HEK293 (cell line): ENCODE measurements at regions not wholly inside any gene's neighbourhood (a gene's known extent, or its start where the extent isn't known, plus 50 kb on each side); places are given as distances from the start of the nearest gene placed in this dataset.

Experiments used
- CTCF ChIA-PET: fragments of 350-600 bp; formaldehyde crosslinking; extraction: SDS; loops from one replicate; lab custom pipeline; 2021; ENCODE audit warnings: antibody characterized with exemption; lab: Yijun Ruan, JAX
- POLR2A ChIA-PET: fragments of 300-600 bp; formaldehyde crosslinking; extraction: SDS; loops from one replicate; lab custom pipeline; 2020; ENCODE audit warnings: antibody characterized with exemption, inconsistent platforms; lab: Yijun Ruan, JAX
- H3K27ac ChIP-seq: fragments of 200-500 bp; sonication (Bioruptor generic); 2 replicates; pipeline ENCODE4 v1.5.1; 2014; ENCODE audit warnings: low read depth, low read length, control low read depth, inconsistent platforms; ENCODE audit errors: extremely low read depth
- H3K36me3 ChIP-seq, 2 experiments: fragments of 200-500 bp in 1 of 2; sonication (Bioruptor generic) in 1 of 2; 1 replicate in 1 of 2; 2 replicates in 1 of 2; pipeline ENCODE4 v1.5.1; 2014 to 2017; ENCODE audit warnings: inconsistent platforms in 2 of 2, low read length in 2 of 2; ENCODE audit not compliant: control insufficient read depth in 2 of 2, insufficient read depth in 1 of 2
- H3K4me1 ChIP-seq: fragments of 200-500 bp; sonication (Bioruptor generic); 2 replicates; pipeline ENCODE4 v1.5.1; 2014; ENCODE audit warnings: mild to moderate bottlenecking, low read length, inconsistent platforms; ENCODE audit not compliant: control insufficient read depth, insufficient read depth
- H3K4me3 ChIP-seq: 2 replicates; pipeline ENCODE4 v1.5.1; 2011; ENCODE audit warnings: low read depth, mild to moderate bottlenecking, control low read depth, low read length, moderate library complexity
- H3K9me3 ChIP-seq: fragments of 200-500 bp; sonication (Bioruptor generic); 2 replicates; pipeline ENCODE4 v1.5.1; 2014; ENCODE audit warnings: low read depth, low read length, inconsistent platforms; ENCODE audit not compliant: control insufficient read depth, insufficient read depth
- BCL6B ChIP-seq: fragments of 450-650 bp; formaldehyde crosslinking; IDR thresholded peaks from 2 replicates; pipeline ENCODE4 v1.5.1; 2017; ENCODE audit warnings: missing biosample characterization, missing genetic modification characterization
- HIC1 ChIP-seq: fragments of 450-650 bp; formaldehyde crosslinking; IDR thresholded peaks from 2 replicates; pipeline ENCODE4 v1.5.1; 2016; ENCODE audit warnings: missing biosample characterization, missing genetic modification characterization
- MYNN ChIP-seq: fragments of 450-650 bp; formaldehyde crosslinking; IDR thresholded peaks from 2 replicates; pipeline ENCODE4 v1.5.1; 2016; ENCODE audit warnings: missing biosample characterization, missing genetic modification characterization, borderline replicate concordance
- REPIN1 ChIP-seq: fragments of 450-650 bp; formaldehyde crosslinking; IDR thresholded peaks from 2 replicates; pipeline ENCODE4 v1.5.1; 2017; ENCODE audit warnings: missing biosample characterization, missing genetic modification characterization, low read depth
- SP3 ChIP-seq: fragments of 450-650 bp; formaldehyde crosslinking; IDR thresholded peaks from 2 replicates; pipeline ENCODE4 v1.5.1; 2016; ENCODE audit warnings: missing biosample characterization, missing genetic modification characterization
- TCF7L2 ChIP-seq: IDR thresholded peaks from 2 replicates; pipeline ENCODE4 v1.6.1; 2011; ENCODE audit warnings: low read depth, mild to moderate bottlenecking, inconsistent platforms, low read length, moderate library complexity, borderline replicate concordance
- ZEB2 ChIP-seq: fragments of 450-650 bp; formaldehyde crosslinking; IDR thresholded peaks from 2 replicates; pipeline ENCODE4 v1.5.1; 2016; ENCODE audit warnings: missing biosample characterization, missing genetic modification characterization
- ZFHX2 ChIP-seq: fragments of 450-650 bp; formaldehyde crosslinking; conservative IDR thresholded peaks from 2 replicates; pipeline ENCODE4 v1.5.1; 2016; ENCODE audit warnings: missing biosample characterization, missing genetic modification characterization
- ZNF10 ChIP-seq: fragments of 450-650 bp; formaldehyde crosslinking; IDR thresholded peaks from 2 replicates; pipeline ENCODE4 v1.5.1; 2017; ENCODE audit warnings: missing biosample characterization, missing genetic modification characterization
- ZNF155 ChIP-seq: fragments of 450-650 bp; formaldehyde crosslinking; IDR thresholded peaks from 2 replicates; pipeline ENCODE4 v1.5.1; 2016; ENCODE audit warnings: missing biosample characterization, missing genetic modification characterization
- ZNF175 ChIP-seq: fragments of 450-650 bp; formaldehyde crosslinking; IDR thresholded peaks from 2 replicates; pipeline ENCODE4 v1.5.1; 2016; ENCODE audit warnings: missing biosample characterization, missing genetic modification characterization
- ZNF19 ChIP-seq: fragments of 450-650 bp; formaldehyde crosslinking; IDR thresholded peaks from 2 replicates; pipeline ENCODE4; 2016; ENCODE audit warnings: missing biosample characterization, missing genetic modification characterization, low read depth
- ZNF2 ChIP-seq: fragments of 450-650 bp; formaldehyde crosslinking; IDR thresholded peaks from 2 replicates; pipeline ENCODE4 v1.5.1; 2016; ENCODE audit warnings: missing biosample characterization, missing genetic modification characterization
- ZNF24 ChIP-seq: fragments of 450-650 bp; formaldehyde crosslinking; IDR thresholded peaks from 2 replicates; pipeline ENCODE4 v1.5.1; 2016; ENCODE audit warnings: missing biosample characterization, missing genetic modification characterization
- ZNF350 ChIP-seq: fragments of 450-650 bp; formaldehyde crosslinking; IDR thresholded peaks from 2 replicates; pipeline ENCODE4 v1.5.0; 2017; ENCODE audit warnings: missing biosample characterization, mild to moderate bottlenecking, missing genetic modification characterization
- ZNF354C ChIP-seq: fragments of 450-650 bp; formaldehyde crosslinking; IDR thresholded peaks from 2 replicates; pipeline ENCODE4 v1.5.1; 2016; ENCODE audit warnings: missing biosample characterization, missing genetic modification characterization, low read depth, borderline replicate concordance
- ZNF362 ChIP-seq: fragments of 450-650 bp; formaldehyde crosslinking; IDR thresholded peaks from 2 replicates; pipeline ENCODE4 v1.5.1; 2016; ENCODE audit warnings: missing biosample characterization, missing genetic modification characterization
- ZNF558 ChIP-seq: fragments of 450-650 bp; formaldehyde crosslinking; IDR thresholded peaks from 2 replicates; pipeline ENCODE4 v1.5.1; 2016; ENCODE audit warnings: missing biosample characterization, missing genetic modification characterization
- ZNF654 ChIP-seq: fragments of 450-650 bp; formaldehyde crosslinking; IDR thresholded peaks from 2 replicates; pipeline ENCODE4 v1.5.1; 2016; ENCODE audit warnings: low read depth, missing biosample characterization, missing genetic modification characterization
- ZNF707 ChIP-seq: fragments of 450-650 bp; formaldehyde crosslinking; IDR thresholded peaks from 2 replicates; pipeline ENCODE4 v1.5.1; 2016; ENCODE audit warnings: missing biosample characterization, missing genetic modification characterization
- ZNF76 ChIP-seq: fragments of 450-650 bp; formaldehyde crosslinking; IDR thresholded peaks from 2 replicates; pipeline ENCODE4; 2016; ENCODE audit warnings: low read depth, missing biosample characterization, missing genetic modification characterization, borderline replicate concordance
- ZNF768 ChIP-seq: fragments of 450-650 bp; formaldehyde crosslinking; IDR thresholded peaks from 2 replicates; pipeline ENCODE4 v1.5.1; 2018; ENCODE audit warnings: missing biosample characterization, mild to moderate bottlenecking, missing genetic modification characterization
- ZNF776 ChIP-seq: fragments of 450-650 bp; formaldehyde crosslinking; IDR thresholded peaks from 2 replicates; pipeline ENCODE4 v1.5.0; 2017; ENCODE audit warnings: missing biosample characterization, missing genetic modification characterization, borderline replicate concordance
- TF ChIP-seq, protein P1 (sequence below): fragments of 450-650 bp; formaldehyde crosslinking; IDR thresholded peaks from 2 replicates; pipeline ENCODE4 v1.5.1; 2016; ENCODE audit warnings: missing biosample characterization, missing genetic modification characterization

- no peak for TF ChIP-seq ZNF354C (tag by site-specific recombination)
- TF ChIP-seq HIC1 (tag by site-specific recombination) = no peak
- TF ChIP-seq, protein P1, sequence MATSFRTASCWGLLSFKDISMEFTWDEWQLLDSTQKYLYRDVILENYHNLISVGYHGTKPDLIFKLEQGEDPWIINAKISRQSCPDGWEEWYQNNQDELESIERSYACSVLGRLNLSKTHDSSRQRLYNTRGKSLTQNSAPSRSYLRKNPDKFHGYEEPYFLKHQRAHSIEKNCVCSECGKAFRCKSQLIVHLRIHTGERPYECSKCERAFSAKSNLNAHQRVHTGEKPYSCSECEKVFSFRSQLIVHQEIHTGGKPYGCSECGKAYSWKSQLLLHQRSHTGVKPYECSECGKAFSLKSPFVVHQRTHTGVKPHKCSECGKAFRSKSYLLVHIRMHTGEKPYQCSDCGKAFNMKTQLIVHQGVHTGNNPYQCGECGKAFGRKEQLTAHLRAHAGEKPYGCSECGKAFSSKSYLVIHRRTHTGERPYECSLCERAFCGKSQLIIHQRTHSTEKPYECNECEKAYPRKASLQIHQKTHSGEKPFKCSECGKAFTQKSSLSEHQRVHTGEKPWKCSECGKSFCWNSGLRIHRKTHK = no peak
- no peak for TF ChIP-seq ZNF76
- TF ChIP-seq MYNN (tag by site-specific recombination) = no peak
- TF ChIP-seq, all 188 proteins: peak for 0
Observed at GRCh38 chr3:124107104-124107890, 115.4 kb upstream of the ROPN1 start (continued).

GRCh38 chr3:124108446-124108845 lies 116.5 kb upstream of the ROPN1 start:
- Histone ChIP-seq H3K27ac (no peak overlapping the region), H3K4me3 (no peak overlapping the region), H3K4me1 (no peaks in the 10 kb centered on the region), H3K36me3 (no peaks in the 10 kb centered on the region)
- ChIA-PET CTCF (interaction anchor here (1.1 kb wide), 1 partner anchor 11 kb away, joined by 3 read pairs; no protein-coding TSS in a partner anchor), POLR2A (no interaction called here)
- TF ChIP-seq ZNF2 (tag by site-specific recombination) (no peak), ZNF175 (tag by site-specific recombination) (no peak), ZNF707 (tag by site-specific recombination) (no peak), BCL6B (tag by site-specific recombination) (no peak), ZEB2 (tag by site-specific recombination) (no peak), REPIN1 (tag by site-specific recombination) (no peak), ZNF776 (tag by site-specific recombination) (no peak), ZNF350 (tag by site-specific recombination) (no peak), ZNF19 (tag by site-specific recombination) (no peak), ZNF362 (no peak), ZNF558 (tag by site-specific recombination) (no peak), SP3 (tag by site-specific recombination) (no peak), TCF7L2 (no peak), ZNF155 (tag by site-specific recombination) (no peak), ZNF654 (no peak), ZNF10 (tag by site-specific recombination) (no peak), ZNF768 (tag by site-specific recombination) (no peak), ZFHX2 (tag by site-specific recombination) (no peak), ZNF24 (tag by site-specific recombination) (no peak)
- TF ChIP-seq, all 188 proteins: peak for 0
- no peaks in the 10 kb centered on the region for H3K9me3 ChIP-seq
